ENCODE measurements at regions not wholly inside any gene's neighbourhood (a gene's known extent, or its start where the extent isn't known, plus 50 kb on each side); places are given as distances from the start of the nearest gene placed in this dataset.

- TF ChIP-seq CTCF (conservative IDR thresholded peaks at IDR 0.05; ENCODE audit: low read depth, low read length), result no peak
- TF ChIP-seq EZH2 (IDR thresholded peaks at IDR 0.05; ENCODE audit: low read length, unreplicated experiment), result no peak
These were observed 204.4 kb upstream of the ADAMTSL1 start for GRCh38 chr9:18269561-18269960.
